Lung (tissue), 11 donors: ENCODE measurements at regions not wholly inside any gene's neighbourhood (a gene's known extent, or its start where the extent isn't known, plus 50 kb on each side); places are given as distances from the start of the nearest gene placed in this dataset.

ENCODE experiments used
- ATAC-seq: fragments of 200-7000 bp; cut with Tn5 transposase; one replicate; pipeline ENCODE4 v1.9.1; 2020; ENCODE audit warnings: moderate number of reproducible peaks; ENCODE audit not compliant: insufficient read depth, low FRiP score
- DNase-seq, 3 donors: peaks; one replicate each; pipeline ENCODE4 v3.0.0-alpha.2; 2013 to 2017
- H3K27ac ChIP-seq, 2 donors: one replicate each; pipeline ENCODE4 v1.5.1; 2013; ENCODE audit warnings: mild to moderate bottlenecking in 2 of 2, moderate library complexity in 2 of 2, control low read depth in 1 of 2, inconsistent platforms in 1 of 2, low read depth in 1 of 2, low read length in 1 of 2
- H3K27me3 ChIP-seq, 3 donors: one replicate each; pipeline ENCODE4 v1.5.1; 2013; ENCODE audit warnings: low read length in 2 of 3; ENCODE audit not compliant: control insufficient read depth in 3 of 3, insufficient read depth in 3 of 3
- H3K36me3 ChIP-seq, 4 donors: one replicate each; pipeline ENCODE4 v1.5.1; 2013; ENCODE audit warnings: low read length in 4 of 4, mild to moderate bottlenecking in 1 of 4, moderate library complexity in 1 of 4; ENCODE audit not compliant: control insufficient read depth in 4 of 4, insufficient read depth in 4 of 4
- H3K4me1 ChIP-seq, 5 donors: one replicate each; pipeline ENCODE4 v1.5.1; 2013; ENCODE audit warnings: low read length in 5 of 5, mild to moderate bottlenecking in 2 of 5, moderate library complexity in 1 of 5; ENCODE audit not compliant: control insufficient read depth in 5 of 5, insufficient read depth in 5 of 5
- H3K4me3 ChIP-seq: one replicate; pipeline ENCODE4 v1.5.1; 2013; ENCODE audit warnings: mild to moderate bottlenecking, control low read depth, moderate library complexity
- H3K9ac ChIP-seq, 2 donors: one replicate each; pipeline ENCODE4 v1.5.1; 2013; ENCODE audit warnings: low read length in 2 of 2, control low read depth in 1 of 2; ENCODE audit not compliant: insufficient read depth in 1 of 2
- H3K9me3 ChIP-seq, 4 donors: one replicate each; pipeline ENCODE4 v1.5.1; 2013; ENCODE audit warnings: low read length in 3 of 4, mild to moderate bottlenecking in 1 of 4, moderate library complexity in 1 of 4; ENCODE audit not compliant: control insufficient read depth in 4 of 4, insufficient read depth in 3 of 4
- CTCF ChIP-seq: IDR thresholded peaks from 2 replicates; pipeline ENCODE4 v1.5.1; 2012; ENCODE audit warnings: mild to moderate bottlenecking; ENCODE audit errors: control extremely low read depth, extremely low read depth
- WGBS, 2 donors: extraction: QIAGEN DNeasy Blood & Tissue Kit; methylation state at CpG; one replicate each; pipeline ENCODE4 v1.1.7; 2013; 5-methylcytosine and 5-hydroxymethylcytosine counted together
- donor health status: control.
- donor health status: control.
- donor health status: Bipolar disorder and iron deficiency.
- donor health status: healthy.
- donor health status: DM: yes; HTN: yes; CAD: no.

- no peak for TF ChIP-seq CTCF
- no peak overlapping the region for H3K4me3 ChIP-seq
- H3K27me3 ChIP-seq = no peaks in the 10 kb centered on the region
Observed at GRCh38 chr9:18410983-18411382, 63.0 kb upstream of the ADAMTSL1 start.

DNA sequence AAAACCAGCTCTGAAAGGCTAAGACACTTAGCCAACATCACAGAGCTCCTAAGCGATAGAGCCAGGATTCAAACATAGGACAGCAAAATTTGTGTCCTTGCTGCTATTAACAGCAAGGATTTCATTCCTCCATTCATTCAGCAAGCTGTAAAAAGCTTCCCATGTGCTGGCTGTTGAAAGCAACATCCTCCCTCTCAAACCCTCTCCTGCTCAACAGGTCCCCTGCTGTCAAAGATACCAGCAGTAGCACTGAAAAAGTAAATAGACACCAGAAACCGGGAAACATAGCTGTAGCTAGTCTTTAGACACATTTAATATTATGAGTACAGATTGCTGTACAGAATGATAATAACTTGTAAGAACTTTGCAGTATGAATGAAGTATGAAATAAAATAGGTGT is 52.6 kb upstream of the ADAMTSL1 start:
- no peak for DNase-seq
- Histone ChIP-seq H3K27me3 (no peaks in the 10 kb centered on the region), H3K4me1 (no peaks in the 10 kb centered on the region), H3K27ac (no peak overlapping the region), H3K9ac (no peak overlapping the region), H3K36me3 (no peaks in the 10 kb centered on the region), H3K4me3 (no peak overlapping the region), H3K9me3 (no peaks in the 10 kb centered on the region)
- TF ChIP-seq CTCF = no peak
- ATAC-seq = no peak
- 77 to 83% methylated on average over 2 of the region's 2 CpGs for WGBS, 2 donors

More at GRCh38 chr9:18410983-18411382, 63.0 kb upstream of the ADAMTSL1 start:
- ATAC-seq (no peak), DNase-seq (no peak)
- WGBS, 2 donors = 90 to 95% methylated on average over 7 of the region's 7 CpGs
- H3K27ac ChIP-seq = no peak overlapping the region
- no peaks in the 10 kb centered on the region for H3K4me1 ChIP-seq
- H3K36me3 ChIP-seq = no peaks in the 10 kb centered on the region
- H3K9ac ChIP-seq = no peak overlapping the region
- no peaks in the 10 kb centered on the region for H3K9me3 ChIP-seq

GRCh38 chr9:18422296-18423036 is 51.5 kb upstream of the ADAMTSL1 start:
- Histone ChIP-seq H3K27ac (no peak overlapping the region), H3K9ac (no peak overlapping the region), H3K4me3 (no peak overlapping the region), H3K4me1 (no peaks in the 10 kb centered on the region), H3K9me3 (no peaks in the 10 kb centered on the region), H3K27me3 (no peaks in the 10 kb centered on the region), H3K36me3 (no peaks in the 10 kb centered on the region)
- DNase-seq = no peak
- WGBS, 2 donors = 91% methylated on average over 8 of the region's 8 CpGs
- no peak for ATAC-seq
- no peak for TF ChIP-seq CTCF
